Esophagus squamous epithelium (tissue), 4 donors: ENCODE measurements at regions not wholly inside any gene's neighbourhood (a gene's known extent, or its start where the extent isn't known, plus 50 kb on each side); places are given as distances from the start of the nearest gene placed in this dataset.

Experiments
- CTCF ChIP-seq, 6 experiments: fragments of 450-650 bp in 4 of 6; fragments of 200-600 bp in 2 of 6; sonication (generic) in 2 of 6; IDR thresholded peaks; one replicate each; pipeline ENCODE4 v1.5.1; 2016 to 2019; ENCODE audit warnings: antibody characterized with exemption in 6 of 6, mild to moderate bottlenecking in 4 of 6, moderate library complexity in 4 of 6
- POLR2A ChIP-seq, 4 donors: fragments of 450-650 bp; IDR thresholded peaks; one replicate each; pipeline ENCODE4 v1.6.1; 2017; ENCODE audit warnings: antibody characterized with exemption in 4 of 4, mild to moderate bottlenecking in 4 of 4, moderate library complexity in 3 of 4

GRCh38 chr4:13207226-13207625 is 276.9 kb downstream of the RAB28 start:
- no peak for TF ChIP-seq CTCF (IDR thresholded peaks at IDR 0.05)
- TF ChIP-seq POLR2A (IDR thresholded peaks at IDR 0.05), result no peak
